NCI-H446 (cell line): ENCODE measurements at regions not wholly inside any gene's neighbourhood (a gene's known extent, or its start where the extent isn't known, plus 50 kb on each side); places are given as distances from the start of the nearest gene placed in this dataset.

Experiments used
- DNase-seq, 2 experiments: peaks; one replicate each; lab custom pipeline; 2025; lab: John Stamatoyannopoulos, UW

- no peak for DNase-seq
Observed at GRCh38 chr1:86229405-86229975, 72.9 kb upstream of the COL24A1 start.

DNA sequence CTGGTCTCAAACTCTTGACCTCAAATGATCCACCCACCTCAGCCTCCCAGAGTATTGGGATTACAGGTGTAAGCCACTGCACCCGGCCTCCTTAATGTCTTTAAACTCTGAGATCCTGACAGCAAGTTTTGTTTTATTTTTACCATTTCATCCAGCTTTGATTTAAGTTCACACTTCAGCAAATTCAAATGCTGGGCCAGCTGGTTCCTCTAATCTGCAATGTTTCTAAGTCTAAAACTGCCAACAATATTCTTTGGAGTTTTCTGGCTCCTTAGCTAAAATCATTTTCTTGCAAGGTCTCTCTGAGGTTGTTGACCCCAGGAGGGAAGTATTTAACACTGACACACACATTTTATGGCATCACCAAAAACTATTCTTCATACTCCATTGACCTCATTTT, 72.0 kb upstream of the COL24A1 start:
- no peak for DNase-seq

DNA sequence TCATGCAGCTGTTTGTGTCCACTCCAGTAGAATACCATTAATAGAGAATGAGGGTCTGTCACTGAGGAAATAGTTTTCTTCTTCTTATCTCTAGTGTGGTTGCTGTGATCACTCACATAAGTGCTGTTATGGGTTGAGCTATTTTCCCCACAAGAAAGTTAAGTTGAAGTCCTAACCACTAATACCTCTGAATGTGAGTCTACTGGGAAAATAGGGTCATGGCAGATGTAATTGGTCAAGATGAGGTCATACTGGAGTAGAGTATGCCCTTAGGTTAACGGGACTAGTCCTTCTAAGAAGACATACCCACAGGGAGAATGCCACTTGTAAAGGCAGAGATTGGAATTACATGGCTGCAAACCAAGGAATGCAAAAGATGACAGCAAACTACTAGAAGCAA, 70.5 kb upstream of the COL24A1 start:
- DNase-seq = no peak

DNA sequence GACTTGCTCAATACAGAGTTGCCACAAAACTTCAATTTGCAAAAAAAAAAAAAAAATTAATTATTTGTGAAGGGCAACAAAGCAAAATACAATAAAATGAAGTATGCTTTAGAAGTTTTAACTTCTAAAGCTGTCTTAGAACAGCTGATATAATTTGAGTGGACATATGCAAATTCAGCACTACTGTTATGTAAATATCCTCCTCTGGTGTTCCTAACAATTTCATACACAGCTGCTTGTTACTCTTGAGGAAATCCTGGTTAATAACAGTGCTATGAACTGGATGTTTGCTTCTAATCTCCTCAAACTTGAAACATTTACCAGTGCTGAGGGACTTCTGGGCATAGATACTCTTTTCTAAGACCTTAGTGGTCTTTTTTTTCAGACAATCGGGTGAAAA, 69.6 kb upstream of the COL24A1 start:
- DNase-seq = no peak

DNA sequence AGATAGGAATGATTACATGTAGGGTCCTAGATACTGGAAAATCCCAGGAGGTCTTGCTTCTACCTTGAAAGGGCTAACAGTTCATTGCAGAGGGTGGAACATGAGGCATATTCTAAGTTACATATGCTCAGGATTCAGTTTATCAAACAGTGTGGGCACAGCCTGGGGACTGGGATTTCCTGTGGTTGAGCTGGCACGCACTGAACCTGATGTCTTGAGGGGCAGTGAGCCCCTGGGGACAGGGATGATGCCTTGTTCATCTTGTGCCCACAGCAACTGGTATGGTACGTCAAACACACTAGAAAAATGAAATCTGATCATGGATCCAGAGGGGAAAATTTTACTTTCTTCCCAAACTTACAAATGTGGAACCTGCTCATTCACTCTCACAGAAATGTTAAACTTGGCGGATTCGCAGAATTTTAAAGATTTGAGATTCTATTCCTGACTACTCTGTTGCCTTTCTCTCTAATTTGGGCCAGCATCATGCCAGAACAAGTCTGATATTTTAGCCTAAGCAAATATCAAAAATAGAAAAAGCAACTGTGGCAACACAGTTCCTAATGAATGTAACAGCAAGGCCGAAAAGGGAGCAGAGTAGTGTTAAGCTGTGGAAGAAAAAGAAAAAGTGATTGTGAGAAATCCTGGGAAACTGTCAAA, 68.2 kb upstream of the COL24A1 start:
- no peak for DNase-seq

- DNase-seq = no peak
Observed at GRCh38 chr1:86218859-86219258, 62.3 kb upstream of the COL24A1 start.

GRCh38 chr1:86214605-86215004, 58.0 kb upstream of the COL24A1 start:
- no peak for DNase-seq

GRCh38 chr1:86209346-86209745, 52.8 kb upstream of the COL24A1 start:
- DNase-seq = no peak

DNA sequence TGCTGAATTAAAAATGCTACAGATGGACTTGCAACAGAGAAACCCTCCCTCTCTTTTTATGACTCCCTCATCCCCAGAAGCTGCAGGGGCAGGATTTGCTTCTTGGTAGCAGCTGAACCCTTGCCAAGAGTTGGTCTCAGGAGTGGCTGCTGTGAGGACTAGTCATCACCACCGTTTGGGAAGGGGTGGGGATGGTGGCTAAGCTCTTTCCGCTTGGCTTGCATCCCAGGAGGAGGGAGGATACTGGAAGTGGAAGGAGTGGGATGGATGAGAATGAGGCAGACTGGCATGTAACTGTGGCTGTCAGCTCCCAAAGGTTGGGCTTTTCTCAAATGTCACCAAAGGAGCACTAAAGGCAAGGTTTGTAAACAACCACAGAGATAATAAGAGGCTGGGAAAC, 50.8 kb upstream of the COL24A1 start:
- peak in 1 of 2 experiments; percentile 47 for DNase-seq
